ENCODE measurements at regions not wholly inside any gene's neighbourhood (a gene's known extent, or its start where the extent isn't known, plus 50 kb on each side); places are given as distances from the start of the nearest gene placed in this dataset.

DNA sequence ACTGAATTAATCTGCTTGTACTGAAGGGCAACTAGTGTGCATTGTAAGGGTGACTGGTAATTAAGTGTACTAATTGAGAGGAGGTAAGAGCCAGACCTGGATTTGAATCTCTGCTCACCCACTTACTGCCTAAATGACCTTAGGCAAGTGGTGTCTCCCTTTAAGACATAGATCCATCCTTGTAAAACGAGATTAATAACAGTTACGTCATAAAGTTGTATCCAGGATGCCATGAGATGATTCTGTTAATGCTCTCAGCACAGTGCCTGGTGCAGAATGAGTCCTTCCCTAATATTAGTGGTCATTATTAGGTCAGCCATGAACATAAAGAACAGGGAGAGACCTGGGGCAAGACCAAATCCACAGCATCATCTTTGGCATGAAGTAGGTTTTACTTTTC lies 470.1 kb downstream of the MAFB start:
- no peak for DNase-seq
- Histone ChIP-seq H3K4me1 (no peaks in the 10 kb centered on the region), H3K36me3 (no peaks in the 10 kb centered on the region), H3K4me3 (no peak overlapping the region), H3K27me3 (no peaks in the 10 kb centered on the region), H3K27ac (no peak overlapping the region), H3K9me3 (no peaks in the 10 kb centered on the region)
- intact Hi-C loops (cut with DNase I) = no loop called here
- 33 to 63% methylated on average over 2 of the region's 2 CpGs for WGBS, 2 donors
- TF ChIP-seq, protein P1, sequence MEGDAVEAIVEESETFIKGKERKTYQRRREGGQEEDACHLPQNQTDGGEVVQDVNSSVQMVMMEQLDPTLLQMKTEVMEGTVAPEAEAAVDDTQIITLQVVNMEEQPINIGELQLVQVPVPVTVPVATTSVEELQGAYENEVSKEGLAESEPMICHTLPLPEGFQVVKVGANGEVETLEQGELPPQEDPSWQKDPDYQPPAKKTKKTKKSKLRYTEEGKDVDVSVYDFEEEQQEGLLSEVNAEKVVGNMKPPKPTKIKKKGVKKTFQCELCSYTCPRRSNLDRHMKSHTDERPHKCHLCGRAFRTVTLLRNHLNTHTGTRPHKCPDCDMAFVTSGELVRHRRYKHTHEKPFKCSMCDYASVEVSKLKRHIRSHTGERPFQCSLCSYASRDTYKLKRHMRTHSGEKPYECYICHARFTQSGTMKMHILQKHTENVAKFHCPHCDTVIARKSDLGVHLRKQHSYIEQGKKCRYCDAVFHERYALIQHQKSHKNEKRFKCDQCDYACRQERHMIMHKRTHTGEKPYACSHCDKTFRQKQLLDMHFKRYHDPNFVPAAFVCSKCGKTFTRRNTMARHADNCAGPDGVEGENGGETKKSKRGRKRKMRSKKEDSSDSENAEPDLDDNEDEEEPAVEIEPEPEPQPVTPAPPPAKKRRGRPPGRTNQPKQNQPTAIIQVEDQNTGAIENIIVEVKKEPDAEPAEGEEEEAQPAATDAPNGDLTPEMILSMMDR (IDR thresholded peaks at IDR 0.05) = no peak

DNA sequence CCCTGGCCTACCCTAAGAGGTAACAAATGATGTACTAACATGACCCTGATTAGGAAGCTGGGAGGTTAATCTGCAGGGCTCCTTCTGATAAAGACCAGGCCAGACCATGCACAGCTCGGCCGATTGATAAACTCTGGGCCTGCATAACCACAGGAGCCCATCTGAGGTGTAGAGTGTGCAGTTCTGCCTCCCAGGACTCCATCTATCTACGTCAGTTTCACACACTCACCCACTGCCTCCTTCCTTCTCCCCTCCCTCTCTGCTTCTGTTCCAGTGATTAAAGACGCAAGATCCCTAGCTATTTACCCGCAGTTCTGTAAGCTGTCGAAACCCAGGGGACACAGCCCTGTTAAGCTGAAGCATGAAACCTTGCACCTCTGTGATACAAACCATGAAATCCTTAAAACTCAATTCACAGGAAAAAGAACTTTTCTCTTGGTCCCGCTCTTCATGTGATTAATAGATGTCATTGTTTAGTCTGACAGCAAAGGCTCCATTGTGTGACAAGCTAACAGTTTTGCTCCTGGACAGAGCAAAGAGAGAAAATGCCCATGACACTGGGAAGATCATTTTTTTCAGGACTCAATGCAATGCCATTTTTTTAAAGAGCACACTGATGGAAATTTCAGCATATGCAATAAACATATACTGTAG lies 470.6 kb downstream of the MAFB start:
- H3K9me3 ChIP-seq = no peaks in the 10 kb centered on the region
- H3K4me1 ChIP-seq = no peaks in the 10 kb centered on the region
- no peak overlapping the region for H3K27ac ChIP-seq
- H3K4me3 ChIP-seq = no peak overlapping the region
- no peaks in the 10 kb centered on the region for H3K36me3 ChIP-seq
- TF ChIP-seq EP300 (IDR thresholded peaks at IDR 0.05) (no peak), POLR2AphosphoS5 (IDR thresholded peaks at IDR 0.05) (no peak), POLR2A (IDR thresholded peaks at IDR 0.05) (no peak)
- TF ChIP-seq, protein P1 (IDR thresholded peaks at IDR 0.05) = no peak
- DNase-seq = no peak
- H3K27me3 ChIP-seq = no peaks in the 10 kb centered on the region
- 61 to 73% methylated on average over 7 of the region's 7 CpGs for WGBS, 2 donors
- intact Hi-C loops (cut with DNase I) = no loop called here

DNA sequence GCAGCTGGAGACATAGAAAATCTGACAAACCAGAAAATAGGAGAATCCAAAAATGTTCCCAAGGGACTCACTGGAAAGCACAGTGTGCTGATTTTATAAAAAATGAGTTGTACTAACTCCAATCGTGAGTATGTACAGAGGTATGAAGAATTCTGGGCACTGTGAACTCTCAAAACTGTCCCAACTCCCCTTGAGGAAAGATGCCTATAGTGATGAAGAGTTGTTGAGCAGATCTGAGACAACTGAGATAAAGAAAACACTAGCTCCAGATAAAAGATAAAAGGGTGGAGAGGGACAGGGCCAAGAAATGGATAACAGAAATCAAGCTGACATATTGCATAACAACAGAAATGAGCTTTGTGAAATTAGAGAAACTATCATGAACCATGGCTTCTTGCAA lies 481.4 kb downstream of the MAFB start:
- DNase-seq = no peak
- Histone ChIP-seq H3K9me3 (peaks cover 0 to 2% (median 0%) of the 10 kb centered on the region in 4 donors), H3K4me1 (no peaks in the 10 kb centered on the region), H3K4me3 (no peak overlapping the region), H3K36me3 (no peaks in the 10 kb centered on the region), H3K27ac (no peak overlapping the region), H3K27me3 (no peaks in the 10 kb centered on the region)
- intact Hi-C loops (cut with DNase I) = no loop called here
- 82% methylated on average over 1 of the region's 1 CpG for WGBS, 2 donors
- TF ChIP-seq POLR2AphosphoS5 (IDR thresholded peaks at IDR 0.05) = no peak
- TF ChIP-seq, protein P1 (IDR thresholded peaks at IDR 0.05) = no peak

DNA sequence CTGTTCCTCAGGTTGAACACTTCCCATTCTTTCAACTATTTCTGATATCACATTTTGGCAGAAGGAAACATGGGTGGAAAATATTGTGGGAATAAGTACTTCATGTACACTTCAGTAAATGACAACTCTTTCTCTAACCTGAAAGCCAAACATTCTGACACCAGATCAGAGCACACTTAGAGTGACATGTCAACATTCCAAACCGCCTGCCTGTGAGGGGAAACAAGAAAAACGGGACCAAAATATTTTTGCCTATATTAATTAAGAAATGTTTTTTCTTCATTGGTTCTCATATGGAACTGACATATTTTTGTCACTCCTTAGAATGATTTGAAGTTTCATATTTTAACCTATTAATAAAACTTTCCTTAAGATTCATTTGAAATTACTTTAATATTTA lies 483.1 kb downstream of the MAFB start:
- Histone ChIP-seq H3K4me1 (no peaks in the 10 kb centered on the region), H3K27me3 (no peaks in the 10 kb centered on the region), H3K36me3 (no peaks in the 10 kb centered on the region), H3K27ac (no peak overlapping the region), H3K4me3 (no peak overlapping the region), H3K9me3 (peaks cover 0 to 2% (median 0%) of the 10 kb centered on the region in 4 donors)
- intact Hi-C loops (cut with DNase I) = no loop called here
- WGBS, 2 donors = 48 to 69% methylated on average over 2 of the region's 2 CpGs
- TF ChIP-seq, protein P1 (IDR thresholded peaks at IDR 0.05) = no peak
- TF ChIP-seq POLR2A (IDR thresholded peaks at IDR 0.05) = no peak
- no peak for TF ChIP-seq EP300 (IDR thresholded peaks at IDR 0.05)
- no peak for TF ChIP-seq POLR2AphosphoS5 (IDR thresholded peaks at IDR 0.05)
- no peak for DNase-seq

DNA sequence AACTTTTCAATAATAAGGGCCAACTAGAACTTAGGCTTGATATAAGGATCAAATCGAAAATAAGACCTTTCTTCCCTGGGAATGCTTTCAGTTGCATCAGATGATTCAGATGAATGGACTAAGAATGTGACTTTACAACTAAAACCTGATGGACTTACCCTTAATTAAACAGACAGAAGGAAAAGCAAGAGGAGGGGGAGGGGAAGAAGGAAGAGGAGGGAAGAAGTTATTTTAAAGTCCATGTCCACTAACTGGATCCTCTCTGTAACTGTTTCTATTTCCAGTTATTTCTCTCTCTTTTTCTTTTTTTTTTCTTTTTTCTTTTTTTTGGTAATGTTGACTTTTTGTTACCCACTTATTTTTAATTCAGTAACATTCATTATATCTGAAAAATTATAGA lies 486.0 kb downstream of the MAFB start:
- Histone ChIP-seq H3K9me3 (no peaks in the 10 kb centered on the region), H3K27ac (no peak overlapping the region), H3K4me1 (no peaks in the 10 kb centered on the region), H3K36me3 (no peaks in the 10 kb centered on the region), H3K4me3 (no peak overlapping the region), H3K27me3 (no peaks in the 10 kb centered on the region)
- intact Hi-C loops (cut with DNase I) = no loop called here
- TF ChIP-seq EP300 (IDR thresholded peaks at IDR 0.05) (no peak), POLR2AphosphoS5 (IDR thresholded peaks at IDR 0.05) (no peak), POLR2A (IDR thresholded peaks at IDR 0.05) (no peak)
- TF ChIP-seq, protein P1 (IDR thresholded peaks at IDR 0.05) = no peak
- DNase-seq = no peak
- 63 to 80% methylated on average over 1 of the region's 1 CpG for WGBS, 2 donors

All from sigmoid colon (tissue), 6 donors.